ENCODE measurements at regions not wholly inside any gene's neighbourhood (a gene's known extent, or its start where the extent isn't known, plus 50 kb on each side); places are given as distances from the start of the nearest gene placed in this dataset.

GRCh38 chr16:73997340-73997711 is 299.3 kb upstream of the PSMD7 start:
- TF ChIP-seq YY1 (IDR thresholded peaks at IDR 0.05; ENCODE audit: low read depth) (no peak), GABPA (IDR thresholded peaks at IDR 0.05; ENCODE audit: low read depth) (no peak), FOXJ3 (CRISPR knock-in tag; IDR thresholded peaks at IDR 0.05) (no peak), CTCF (IDR thresholded peaks at IDR 0.05) (no peak), EZH2phosphoT487 (IDR thresholded peaks at IDR 0.05; ENCODE audit: borderline replicate concordance, low read depth) (no peak), CHD2 (IDR thresholded peaks at IDR 0.05; ENCODE audit: low read length, partially characterized antibody) (no peak), TEAD4 (IDR thresholded peaks at IDR 0.05; ENCODE audit: borderline replicate concordance, insufficient read depth) (no peak), POLR2AphosphoS5 (IDR thresholded peaks at IDR 0.05; ENCODE audit: low read depth, low read length) (no peak), PBX3 (IDR thresholded peaks at IDR 0.05) (no peak)
- TF ChIP-seq, protein P1, sequence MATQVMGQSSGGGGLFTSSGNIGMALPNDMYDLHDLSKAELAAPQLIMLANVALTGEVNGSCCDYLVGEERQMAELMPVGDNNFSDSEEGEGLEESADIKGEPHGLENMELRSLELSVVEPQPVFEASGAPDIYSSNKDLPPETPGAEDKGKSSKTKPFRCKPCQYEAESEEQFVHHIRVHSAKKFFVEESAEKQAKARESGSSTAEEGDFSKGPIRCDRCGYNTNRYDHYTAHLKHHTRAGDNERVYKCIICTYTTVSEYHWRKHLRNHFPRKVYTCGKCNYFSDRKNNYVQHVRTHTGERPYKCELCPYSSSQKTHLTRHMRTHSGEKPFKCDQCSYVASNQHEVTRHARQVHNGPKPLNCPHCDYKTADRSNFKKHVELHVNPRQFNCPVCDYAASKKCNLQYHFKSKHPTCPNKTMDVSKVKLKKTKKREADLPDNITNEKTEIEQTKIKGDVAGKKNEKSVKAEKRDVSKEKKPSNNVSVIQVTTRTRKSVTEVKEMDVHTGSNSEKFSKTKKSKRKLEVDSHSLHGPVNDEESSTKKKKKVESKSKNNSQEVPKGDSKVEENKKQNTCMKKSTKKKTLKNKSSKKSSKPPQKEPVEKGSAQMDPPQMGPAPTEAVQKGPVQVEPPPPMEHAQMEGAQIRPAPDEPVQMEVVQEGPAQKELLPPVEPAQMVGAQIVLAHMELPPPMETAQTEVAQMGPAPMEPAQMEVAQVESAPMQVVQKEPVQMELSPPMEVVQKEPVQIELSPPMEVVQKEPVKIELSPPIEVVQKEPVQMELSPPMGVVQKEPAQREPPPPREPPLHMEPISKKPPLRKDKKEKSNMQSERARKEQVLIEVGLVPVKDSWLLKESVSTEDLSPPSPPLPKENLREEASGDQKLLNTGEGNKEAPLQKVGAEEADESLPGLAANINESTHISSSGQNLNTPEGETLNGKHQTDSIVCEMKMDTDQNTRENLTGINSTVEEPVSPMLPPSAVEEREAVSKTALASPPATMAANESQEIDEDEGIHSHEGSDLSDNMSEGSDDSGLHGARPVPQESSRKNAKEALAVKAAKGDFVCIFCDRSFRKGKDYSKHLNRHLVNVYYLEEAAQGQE (IDR thresholded peaks at IDR 0.05; ENCODE audit: low read depth, low read length) = no peak

Measured in SK-N-SH (cell line).